Neutrophil (primary cell): ENCODE measurements at regions not wholly inside any gene's neighbourhood (a gene's known extent, or its start where the extent isn't known, plus 50 kb on each side); places are given as distances from the start of the nearest gene placed in this dataset.

ENCODE experiments used
- H3K27ac ChIP-seq: fragments of 200-600 bp; sonication (generic); 2 replicates; pipeline ENCODE4 v1.5.1; 2016; ENCODE audit warnings: mild to moderate bottlenecking, moderate library complexity
- H3K27me3 ChIP-seq: fragments of 200-600 bp; sonication (generic); 2 replicates; pipeline ENCODE4 v1.6.0; 2016; ENCODE audit warnings: mild to moderate bottlenecking
- H3K36me3 ChIP-seq: fragments of 200-600 bp; sonication (generic); 2 replicates; pipeline ENCODE4 v1.5.1; 2017
- H3K4me1 ChIP-seq, 2 experiments: fragments of 200-600 bp in 1 of 2; sonication (generic) in 1 of 2; 1 replicate in 1 of 2; 2 replicates in 1 of 2; pipeline versions ENCODE4 v1.5.1 to v1.6.1; 2013 to 2016; ENCODE audit warnings: low read depth in 1 of 2, low read length in 1 of 2, mild to moderate bottlenecking in 1 of 2, moderate library complexity in 1 of 2; ENCODE audit not compliant: control insufficient read depth in 1 of 2, insufficient read depth in 1 of 2
- H3K4me3 ChIP-seq, 2 experiments: fragments of 200-600 bp in 1 of 2; sonication (generic) in 1 of 2; 1 replicate in 1 of 2; 2 replicates in 1 of 2; pipeline ENCODE4 v1.5.1; 2013 to 2016; ENCODE audit warnings: low read depth in 1 of 2, low read length in 1 of 2, mild to moderate bottlenecking in 1 of 2, moderate library complexity in 1 of 2
- H3K9me3 ChIP-seq: fragments of 200-600 bp; sonication (generic); 2 replicates; pipeline ENCODE4 v1.5.1; 2016
- CTCF ChIP-seq: fragments of 200-600 bp; sonication (generic); IDR thresholded peaks from 2 replicates; pipeline ENCODE4 v1.5.1; 2016; ENCODE audit warnings: antibody characterized with exemption

GRCh38 chr5:2038321-2039179, 155.8 kb upstream of the IRX4 start:
- no peaks in the 10 kb centered on the region for H3K9me3 ChIP-seq
- H3K27ac ChIP-seq = no peak overlapping the region
- H3K4me1 ChIP-seq = peaks cover 0 to 5% of the 10 kb centered on the region in 2 experiments
- H3K36me3 ChIP-seq = no peaks in the 10 kb centered on the region
- TF ChIP-seq CTCF = peak; percentile 71
- peaks cover 49% of the 10 kb centered on the region for H3K27me3 ChIP-seq
- H3K4me3 ChIP-seq = peak overlapping the region in 1 of 2 experiments; percentile 50

- H3K27ac ChIP-seq = no peak overlapping the region
- H3K9me3 ChIP-seq = no peaks in the 10 kb centered on the region
- no peak overlapping the region for H3K4me3 ChIP-seq
- peaks cover 49% of the 10 kb centered on the region for H3K27me3 ChIP-seq
- no peaks in the 10 kb centered on the region for H3K36me3 ChIP-seq
- TF ChIP-seq CTCF = no peak
- H3K4me1 ChIP-seq = peaks cover 0 to 5% of the 10 kb centered on the region in 2 experiments
These were observed 154.2 kb upstream of the IRX4 start for GRCh38 chr5:2036885-2037284.

GRCh38 chr5:2032432-2032831, 149.7 kb upstream of the IRX4 start:
- no peak for TF ChIP-seq CTCF
- H3K27me3 ChIP-seq = peaks cover 30% of the 10 kb centered on the region
- no peaks in the 10 kb centered on the region for H3K9me3 ChIP-seq
- H3K4me1 ChIP-seq = no peaks in the 10 kb centered on the region
- H3K36me3 ChIP-seq = no peaks in the 10 kb centered on the region
- no peak overlapping the region for H3K27ac ChIP-seq
- no peak overlapping the region for H3K4me3 ChIP-seq

- TF ChIP-seq CTCF = no peak
- peaks cover 21% of the 10 kb centered on the region for H3K27me3 ChIP-seq
These were observed 148.9 kb upstream of the IRX4 start for GRCh38 chr5:2031581-2031980.

GRCh38 chr5:2030131-2030530, 147.4 kb upstream of the IRX4 start:
- Histone ChIP-seq H3K27me3 (peaks cover 7% of the 10 kb centered on the region), H3K9me3 (no peaks in the 10 kb centered on the region), H3K36me3 (no peaks in the 10 kb centered on the region), H3K4me1 (no peaks in the 10 kb centered on the region), H3K4me3 (no peak overlapping the region), H3K27ac (no peak overlapping the region)
- TF ChIP-seq CTCF = no peak

More at GRCh38 chr5:2031581-2031980, 148.9 kb upstream of the IRX4 start:
- Histone ChIP-seq H3K4me3 (no peak overlapping the region), H3K36me3 (no peaks in the 10 kb centered on the region), H3K9me3 (no peaks in the 10 kb centered on the region), H3K27ac (no peak overlapping the region), H3K4me1 (no peaks in the 10 kb centered on the region)
